Skeletal muscle satellite cell (primary cell): ENCODE measurements at regions not wholly inside any gene's neighbourhood (a gene's known extent, or its start where the extent isn't known, plus 50 kb on each side); places are given as distances from the start of the nearest gene placed in this dataset.

Source experiments
- H3K27me3 ChIP-seq: 2 replicates; pipeline ENCODE4 v1.7.0; 2013; ENCODE audit warnings: low read length; ENCODE audit not compliant: control insufficient read depth, insufficient read depth
- H3K36me3 ChIP-seq: 2 replicates; pipeline ENCODE4 v1.7.0; 2013; ENCODE audit warnings: mild to moderate bottlenecking, control low read depth, low read length; ENCODE audit not compliant: insufficient read depth
- H3K4me1 ChIP-seq: 2 replicates; pipeline ENCODE4 v1.7.0; 2013; ENCODE audit warnings: low read length; ENCODE audit not compliant: control insufficient read depth, insufficient read depth
- H3K4me2 ChIP-seq: 2 replicates; pipeline ENCODE4 v1.7.0; 2013; ENCODE audit warnings: mild to moderate bottlenecking, low read length
- H3K4me3 ChIP-seq: 2 replicates; pipeline ENCODE4 v1.7.0; 2013; ENCODE audit warnings: low read length
- H3K9ac ChIP-seq: 2 replicates; pipeline ENCODE4 v1.7.0; 2013; ENCODE audit warnings: mild to moderate bottlenecking, low read depth, low read length, moderate library complexity
- H3K9me3 ChIP-seq: replicated peaks from 2 replicates; pipeline ENCODE4 v1.7.0; 2013; ENCODE audit warnings: mild to moderate bottlenecking, control low read depth, low read length

DNA sequence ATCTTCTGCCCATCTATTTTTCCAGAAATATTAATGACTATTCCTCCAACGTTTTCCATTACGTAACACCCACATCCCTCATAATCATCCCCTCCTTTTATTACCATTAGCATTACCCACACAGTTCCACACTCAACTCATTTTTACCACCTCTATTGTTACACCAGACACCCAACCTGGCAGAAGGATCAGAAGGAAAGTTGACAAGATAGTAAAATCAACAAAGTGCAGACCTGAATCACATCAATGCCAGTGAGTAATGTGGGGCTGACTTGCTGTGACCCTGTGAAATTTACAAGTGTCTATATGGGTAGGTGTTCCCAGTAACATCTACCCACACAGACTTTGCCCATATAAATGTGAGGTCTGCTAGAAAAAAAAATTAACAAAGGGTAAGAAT is 568.2 kb downstream of the MAFB start:
- H3K4me3 ChIP-seq = no peak overlapping the region
- H3K27me3 ChIP-seq = peaks cover 8% of the 10 kb centered on the region
- H3K9ac ChIP-seq = no peak overlapping the region
- H3K4me1 ChIP-seq = no peaks in the 10 kb centered on the region
- no peaks in the 10 kb centered on the region for H3K9me3 ChIP-seq
- H3K36me3 ChIP-seq = no peaks in the 10 kb centered on the region
- H3K4me2 ChIP-seq = no peak overlapping the region

- peaks cover 4% of the 10 kb centered on the region for H3K27me3 ChIP-seq
- no peaks in the 10 kb centered on the region for H3K36me3 ChIP-seq
- no peak overlapping the region for H3K9ac ChIP-seq
- H3K4me1 ChIP-seq = no peaks in the 10 kb centered on the region
- no peak overlapping the region for H3K4me2 ChIP-seq
- no peaks in the 10 kb centered on the region for H3K9me3 ChIP-seq
- H3K4me3 ChIP-seq = no peak overlapping the region
Measured at GRCh38 chr20:40111282-40111681, 577.8 kb downstream of the MAFB start.

- H3K36me3 ChIP-seq = no peaks in the 10 kb centered on the region
- H3K4me2 ChIP-seq = no peak overlapping the region
- peaks cover 4% of the 10 kb centered on the region for H3K27me3 ChIP-seq
- no peak overlapping the region for H3K9ac ChIP-seq
- no peaks in the 10 kb centered on the region for H3K4me1 ChIP-seq
- H3K4me3 ChIP-seq = no peak overlapping the region
- H3K9me3 ChIP-seq = no peaks in the 10 kb centered on the region
Measured at GRCh38 chr20:40110311-40110831, 578.7 kb downstream of the MAFB start.

- Histone ChIP-seq H3K9ac (no peak overlapping the region), H3K36me3 (no peaks in the 10 kb centered on the region), H3K9me3 (no peaks in the 10 kb centered on the region), H3K4me2 (no peak overlapping the region), H3K27me3 (no peaks in the 10 kb centered on the region), H3K4me3 (no peak overlapping the region), H3K4me1 (no peaks in the 10 kb centered on the region)
Measured at GRCh38 chr20:40109136-40109535, 579.9 kb downstream of the MAFB start.

DNA sequence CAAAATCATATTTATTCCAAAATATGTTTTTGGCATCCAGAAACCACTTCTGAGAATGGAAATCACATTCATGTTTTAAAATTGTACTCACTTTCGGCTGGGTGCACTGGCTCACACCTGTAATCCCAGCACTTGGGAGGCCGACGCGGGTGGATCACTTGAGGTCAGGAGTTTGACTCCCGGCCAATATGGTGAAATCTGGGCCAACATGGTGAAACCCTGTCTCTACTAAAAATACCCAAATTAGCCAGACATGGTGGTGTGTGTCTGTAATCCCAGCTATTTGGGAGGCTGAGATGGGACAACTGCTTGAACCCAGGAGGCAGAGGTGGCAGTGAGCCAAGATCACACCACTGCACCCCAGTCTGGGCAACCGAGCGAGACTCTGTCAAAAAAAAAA is 580.7 kb downstream of the MAFB start:
- H3K4me1 ChIP-seq = no peaks in the 10 kb centered on the region

GRCh38 chr20:40104959-40105358 is 584.1 kb downstream of the MAFB start:
- H3K4me3 ChIP-seq = no peak overlapping the region

More for the DNA sequence above, 580.7 kb downstream of the MAFB start:
- no peak overlapping the region for H3K4me2 ChIP-seq
- no peaks in the 10 kb centered on the region for H3K9me3 ChIP-seq
- H3K36me3 ChIP-seq = no peaks in the 10 kb centered on the region
- H3K27me3 ChIP-seq = no peaks in the 10 kb centered on the region
- H3K4me3 ChIP-seq = no peak overlapping the region
- H3K9ac ChIP-seq = no peak overlapping the region

DNA sequence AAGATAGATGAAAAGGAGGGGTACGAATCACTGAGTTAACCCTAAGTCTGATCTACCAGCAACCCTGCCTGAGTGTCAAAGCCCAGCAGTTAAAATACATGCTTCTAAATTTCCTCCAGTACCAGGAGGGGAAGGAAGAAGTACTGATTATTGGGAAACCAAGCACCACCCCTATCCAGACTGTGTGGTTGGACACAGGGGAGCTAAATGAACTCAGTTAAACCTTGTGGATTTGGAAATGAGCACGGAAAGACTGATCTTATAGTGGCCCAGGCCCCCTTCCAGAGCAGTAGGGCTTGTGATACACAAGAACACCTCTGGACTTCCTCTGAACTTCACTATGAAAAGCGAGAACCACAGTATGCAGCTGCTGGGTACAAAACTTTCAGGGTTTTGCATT is 585.6 kb downstream of the MAFB start:
- Histone ChIP-seq H3K4me1 (no peaks in the 10 kb centered on the region), H3K36me3 (no peaks in the 10 kb centered on the region), H3K9me3 (no peaks in the 10 kb centered on the region), H3K4me3 (no peak overlapping the region), H3K4me2 (no peak overlapping the region), H3K9ac (no peak overlapping the region), H3K27me3 (no peaks in the 10 kb centered on the region)

More at GRCh38 chr20:40104959-40105358, 584.1 kb downstream of the MAFB start:
- Histone ChIP-seq H3K36me3 (no peaks in the 10 kb centered on the region), H3K4me1 (no peaks in the 10 kb centered on the region), H3K4me2 (no peak overlapping the region), H3K27me3 (no peaks in the 10 kb centered on the region), H3K9ac (no peak overlapping the region), H3K9me3 (no peaks in the 10 kb centered on the region)

GRCh38 chr20:40101560-40101959 is 587.5 kb downstream of the MAFB start:
- no peaks in the 10 kb centered on the region for H3K36me3 ChIP-seq
- H3K9ac ChIP-seq = no peak overlapping the region
- no peaks in the 10 kb centered on the region for H3K4me1 ChIP-seq
- H3K4me2 ChIP-seq = no peak overlapping the region
- H3K4me3 ChIP-seq = no peak overlapping the region
- no peaks in the 10 kb centered on the region for H3K27me3 ChIP-seq
- no peaks in the 10 kb centered on the region for H3K9me3 ChIP-seq

DNA sequence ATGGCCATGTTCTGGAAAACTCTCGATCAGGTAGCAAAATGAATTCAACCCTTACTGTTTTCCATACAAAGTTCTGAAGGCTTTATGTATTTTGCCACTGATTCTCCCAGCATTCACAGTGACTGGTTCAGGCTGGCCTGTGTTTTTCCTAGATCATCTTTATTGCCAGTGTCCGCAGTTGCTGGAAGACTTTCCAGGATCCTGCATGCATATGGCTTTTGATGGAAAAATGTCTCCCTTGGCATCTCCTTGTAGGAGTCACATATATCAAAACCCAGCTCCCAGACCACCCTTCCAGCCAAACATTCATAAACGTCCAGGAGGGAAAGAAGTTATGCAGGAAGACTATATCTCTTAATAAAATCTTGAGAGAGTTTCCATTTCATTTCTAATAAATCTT is 588.8 kb downstream of the MAFB start:
- no peaks in the 10 kb centered on the region for H3K9me3 ChIP-seq

DNA sequence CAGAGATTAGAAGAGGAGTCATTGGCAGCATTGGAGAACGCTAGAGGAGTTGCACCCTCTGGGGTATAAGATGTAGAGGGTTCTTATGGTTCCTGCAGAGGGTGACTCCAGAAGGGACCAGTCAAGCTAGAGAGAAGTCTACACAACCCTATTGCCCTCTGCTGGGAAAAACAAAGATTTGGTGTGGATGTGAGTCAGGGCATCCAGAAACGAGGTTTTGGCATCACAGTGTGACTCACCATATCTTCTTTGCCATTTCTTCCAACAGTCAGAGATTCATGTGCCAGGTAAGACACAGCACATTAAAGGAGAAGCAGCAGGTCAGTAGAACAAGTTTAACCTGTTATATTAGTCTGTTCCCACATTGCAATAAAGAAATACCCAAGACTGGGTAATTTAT is 598.8 kb downstream of the MAFB start:
- no peak overlapping the region for H3K4me3 ChIP-seq
- H3K9me3 ChIP-seq = no peaks in the 10 kb centered on the region
- no peak overlapping the region for H3K9ac ChIP-seq
- H3K27me3 ChIP-seq = no peaks in the 10 kb centered on the region
- no peak overlapping the region for H3K4me2 ChIP-seq
- no peaks in the 10 kb centered on the region for H3K4me1 ChIP-seq
- no peaks in the 10 kb centered on the region for H3K36me3 ChIP-seq

More for the DNA sequence above, 588.8 kb downstream of the MAFB start:
- no peaks in the 10 kb centered on the region for H3K4me1 ChIP-seq
- H3K4me2 ChIP-seq = no peak overlapping the region
- H3K4me3 ChIP-seq = no peak overlapping the region
- no peaks in the 10 kb centered on the region for H3K36me3 ChIP-seq
- H3K9ac ChIP-seq = no peak overlapping the region
- no peaks in the 10 kb centered on the region for H3K27me3 ChIP-seq

GRCh38 chr20:40087496-40087895 is 601.5 kb downstream of the MAFB start:
- no peaks in the 10 kb centered on the region for H3K27me3 ChIP-seq
- no peaks in the 10 kb centered on the region for H3K36me3 ChIP-seq
- H3K9me3 ChIP-seq = no peaks in the 10 kb centered on the region
- no peaks in the 10 kb centered on the region for H3K4me1 ChIP-seq
- H3K4me3 ChIP-seq = no peak overlapping the region
- H3K9ac ChIP-seq = no peak overlapping the region
- no peak overlapping the region for H3K4me2 ChIP-seq

DNA sequence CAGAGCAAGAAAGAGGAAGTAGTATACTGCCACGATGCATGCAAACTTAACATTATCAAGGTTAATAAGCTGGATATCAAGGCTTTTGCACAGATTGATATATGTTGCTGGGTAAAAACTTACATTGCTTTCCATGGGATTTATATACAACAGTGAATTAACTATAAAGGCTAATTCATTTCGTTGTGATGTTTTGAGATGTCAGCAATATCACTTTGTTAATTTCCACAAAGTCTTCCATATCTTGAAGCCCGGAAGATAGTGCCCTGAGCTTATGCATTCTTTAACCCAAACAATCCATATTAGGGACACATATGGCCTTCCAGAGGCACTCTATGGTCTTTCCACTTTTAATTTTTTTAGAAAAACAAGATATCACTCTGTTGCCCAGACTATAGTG is 603.5 kb downstream of the MAFB start:
- no peak overlapping the region for H3K4me2 ChIP-seq
- no peaks in the 10 kb centered on the region for H3K9me3 ChIP-seq
- H3K4me1 ChIP-seq = no peaks in the 10 kb centered on the region
- no peak overlapping the region for H3K4me3 ChIP-seq
- no peaks in the 10 kb centered on the region for H3K27me3 ChIP-seq
- no peaks in the 10 kb centered on the region for H3K36me3 ChIP-seq
- no peak overlapping the region for H3K9ac ChIP-seq
